Spinal cord (tissue), 9 donors: ENCODE measurements at regions not wholly inside any gene's neighbourhood (a gene's known extent, or its start where the extent isn't known, plus 50 kb on each side); places are given as distances from the start of the nearest gene placed in this dataset.

Experiments used
- DNase-seq, 6 donors: peaks; one replicate each; pipeline versions ENCODE4 v3.0.0 to v3.0.0-alpha.2; 2013 to 2015; ENCODE audit warnings: low spot score in 6 of 6, low read depth in 4 of 6
- H3K27ac ChIP-seq: one replicate; pipeline ENCODE4 v1.5.1; 2013; ENCODE audit warnings: low read depth, low read length, control low read depth
- H3K27me3 ChIP-seq: one replicate; pipeline ENCODE4 v1.6.1; 2013; ENCODE audit warnings: low read length; ENCODE audit not compliant: control insufficient read depth, insufficient read depth
- H3K36me3 ChIP-seq: one replicate; pipeline ENCODE4 v1.6.1; 2013; ENCODE audit warnings: low read length; ENCODE audit not compliant: control insufficient read depth, insufficient read depth
- H3K4me1 ChIP-seq: one replicate; pipeline ENCODE4 v1.6.1; 2013; ENCODE audit warnings: low read length; ENCODE audit not compliant: control insufficient read depth, insufficient read depth
- H3K4me3 ChIP-seq: one replicate; pipeline ENCODE4 v1.5.1; 2013; ENCODE audit warnings: low read depth, low read length, control low read depth
- H3K9me3 ChIP-seq: one replicate; pipeline ENCODE4 v1.6.1; 2013; ENCODE audit warnings: low read length; ENCODE audit not compliant: control insufficient read depth, insufficient read depth
- WGBS: methylation state at CpG from one replicate; pipeline ENCODE4 v1.1.5; 2013; ENCODE audit warnings: missing lambda C conversion rate; ENCODE audit not compliant: insufficient coverage; 5-methylcytosine and 5-hydroxymethylcytosine counted together
- donor health status: healthy.

GRCh38 chr18:51383711-51384110 lies 186.2 kb upstream of the MEX3C start:
- Histone ChIP-seq H3K36me3 (no peaks in the 10 kb centered on the region), H3K27ac (no peak overlapping the region), H3K9me3 (no peaks in the 10 kb centered on the region), H3K4me3 (no peak overlapping the region), H3K4me1 (no peaks in the 10 kb centered on the region), H3K27me3 (no peaks in the 10 kb centered on the region)
- DNase-seq = no peak
- WGBS = no CpG with 5 or more reads among the region's 1 CpG

- H3K27ac ChIP-seq = no peak overlapping the region
- no peaks in the 10 kb centered on the region for H3K9me3 ChIP-seq
- no peaks in the 10 kb centered on the region for H3K36me3 ChIP-seq
- DNase-seq = no peak
- no peaks in the 10 kb centered on the region for H3K27me3 ChIP-seq
- WGBS = no CpG with 5 or more reads among the region's 2 CpGs
- H3K4me3 ChIP-seq = no peak overlapping the region
- no peaks in the 10 kb centered on the region for H3K4me1 ChIP-seq
These were observed 187.8 kb upstream of the MEX3C start for GRCh38 chr18:51385270-51385669.

GRCh38 chr18:51390702-51391101 lies 193.2 kb upstream of the MEX3C start:
- no peaks in the 10 kb centered on the region for H3K36me3 ChIP-seq
- H3K4me1 ChIP-seq = no peaks in the 10 kb centered on the region
- no peak overlapping the region for H3K27ac ChIP-seq
- WGBS = 88% methylated on average over 2 of the region's 3 CpGs
- H3K4me3 ChIP-seq = no peak overlapping the region
- H3K9me3 ChIP-seq = no peaks in the 10 kb centered on the region
- no peaks in the 10 kb centered on the region for H3K27me3 ChIP-seq
- DNase-seq = peak in 1 of 6 donors; percentile 1

- Histone ChIP-seq H3K9me3 (no peaks in the 10 kb centered on the region), H3K27ac (no peak overlapping the region), H3K36me3 (no peaks in the 10 kb centered on the region), H3K4me1 (no peaks in the 10 kb centered on the region), H3K4me3 (no peak overlapping the region), H3K27me3 (no peaks in the 10 kb centered on the region)
- no CpG with 5 or more reads among the region's 1 CpG for WGBS
- DNase-seq = peak in 1 of 6 donors; percentile 3
These were observed 193.7 kb upstream of the MEX3C start for GRCh38 chr18:51391215-51391614.

GRCh38 chr18:51391731-51392130 lies 194.2 kb upstream of the MEX3C start:
- H3K36me3 ChIP-seq = no peaks in the 10 kb centered on the region
- WGBS = 84% methylated on average over 4 of the region's 5 CpGs
- H3K27ac ChIP-seq = no peak overlapping the region
- peak in 1 of 6 donors; percentile 12 for DNase-seq
- no peak overlapping the region for H3K4me3 ChIP-seq
- H3K27me3 ChIP-seq = no peaks in the 10 kb centered on the region
- no peaks in the 10 kb centered on the region for H3K9me3 ChIP-seq
- H3K4me1 ChIP-seq = no peaks in the 10 kb centered on the region

- Histone ChIP-seq H3K27me3 (no peaks in the 10 kb centered on the region), H3K9me3 (no peaks in the 10 kb centered on the region), H3K36me3 (no peaks in the 10 kb centered on the region), H3K4me1 (no peaks in the 10 kb centered on the region), H3K27ac (no peak overlapping the region), H3K4me3 (no peak overlapping the region)
- peak in 1 of 6 donors; percentile 1 for DNase-seq
- 80% methylated on average over 2 of the region's 4 CpGs for WGBS
These were observed 200.0 kb upstream of the MEX3C start for GRCh38 chr18:51397347-51397962.

GRCh38 chr18:51398104-51398503 lies 200.6 kb upstream of the MEX3C start:
- Histone ChIP-seq H3K9me3 (no peaks in the 10 kb centered on the region), H3K4me1 (no peaks in the 10 kb centered on the region), H3K27ac (no peak overlapping the region), H3K27me3 (no peaks in the 10 kb centered on the region), H3K4me3 (no peak overlapping the region), H3K36me3 (no peaks in the 10 kb centered on the region)
- DNase-seq = peak in 1 of 6 donors; percentile 29
- WGBS = 67% methylated on average over 1 of the region's 1 CpG

GRCh38 chr18:51399491-51400122 lies 202.1 kb upstream of the MEX3C start:
- 93% methylated on average over 8 of the region's 11 CpGs for WGBS
- no peak overlapping the region for H3K4me3 ChIP-seq

GRCh38 chr18:51400721-51401120 lies 203.2 kb upstream of the MEX3C start:
- Histone ChIP-seq H3K4me1 (no peaks in the 10 kb centered on the region), H3K27me3 (no peaks in the 10 kb centered on the region), H3K4me3 (no peak overlapping the region), H3K27ac (no peak overlapping the region), H3K36me3 (no peaks in the 10 kb centered on the region), H3K9me3 (no peaks in the 10 kb centered on the region)
- 71% methylated on average over 1 of the region's 2 CpGs for WGBS
- DNase-seq = no peak

More at GRCh38 chr18:51399491-51400122, 202.1 kb upstream of the MEX3C start:
- Histone ChIP-seq H3K9me3 (no peaks in the 10 kb centered on the region), H3K27me3 (no peaks in the 10 kb centered on the region), H3K4me1 (no peaks in the 10 kb centered on the region), H3K36me3 (no peaks in the 10 kb centered on the region), H3K27ac (no peak overlapping the region)
- peak in 1 of 6 donors; percentile 2 for DNase-seq

GRCh38 chr18:51401912-51402311 lies 204.4 kb upstream of the MEX3C start:
- no peak overlapping the region for H3K4me3 ChIP-seq
- H3K9me3 ChIP-seq = no peaks in the 10 kb centered on the region
- no peaks in the 10 kb centered on the region for H3K4me1 ChIP-seq
- DNase-seq = no peak
- no peaks in the 10 kb centered on the region for H3K27me3 ChIP-seq
- no peak overlapping the region for H3K27ac ChIP-seq
- H3K36me3 ChIP-seq = no peaks in the 10 kb centered on the region
- no CpG with 5 or more reads among the region's 2 CpGs for WGBS
